GM19372 (cell line): ENCODE measurements at regions not wholly inside any gene's neighbourhood (a gene's known extent, or its start where the extent isn't known, plus 50 kb on each side); places are given as distances from the start of the nearest gene placed in this dataset.

Experiments
- ATAC-seq: cut with Tn5 transposase; IDR thresholded peaks from one replicate; pipeline ENCODE4 v1.9.1; 2021; ENCODE audit warnings: mild to moderate bottlenecking, low read depth, moderate library complexity; ENCODE audit not compliant: unreplicated experiment

DNA sequence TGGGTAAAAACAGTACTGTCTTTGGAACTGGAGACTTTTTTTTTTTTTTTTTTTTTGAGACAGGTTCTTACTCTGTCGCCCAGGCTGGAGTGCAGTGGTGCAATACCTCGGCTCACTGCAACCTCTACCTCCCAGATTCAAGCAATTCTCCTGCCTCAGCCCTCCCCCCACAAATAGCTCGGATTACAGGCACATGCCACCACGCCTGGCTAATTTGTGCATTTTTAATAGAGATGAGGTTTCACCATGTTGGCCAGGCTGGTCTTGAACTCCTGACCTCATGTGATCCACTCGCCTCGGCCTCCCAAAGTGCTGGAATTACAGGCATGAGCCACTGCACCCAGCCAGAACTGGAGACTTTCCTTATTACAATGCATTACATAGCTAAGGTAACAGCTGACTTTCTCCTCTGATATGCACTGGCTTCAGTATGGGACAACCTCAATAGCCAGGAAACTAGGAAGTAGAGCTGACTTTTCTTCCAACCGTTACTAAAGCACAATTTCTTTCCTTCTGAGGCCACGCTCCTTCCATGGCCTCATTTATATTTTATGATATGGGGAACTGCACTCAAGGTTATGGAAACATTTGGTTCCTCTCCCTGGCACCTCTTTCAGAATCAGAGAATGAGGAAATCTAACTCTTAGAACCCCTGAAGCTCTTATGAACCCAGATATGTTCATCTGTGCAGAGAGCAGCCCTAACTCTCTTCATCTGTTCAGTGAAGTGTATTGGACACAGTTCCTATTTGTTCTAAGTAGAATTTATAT, 53.5 kb upstream of the FAM9B start:
- ATAC-seq: no peak

DNA sequence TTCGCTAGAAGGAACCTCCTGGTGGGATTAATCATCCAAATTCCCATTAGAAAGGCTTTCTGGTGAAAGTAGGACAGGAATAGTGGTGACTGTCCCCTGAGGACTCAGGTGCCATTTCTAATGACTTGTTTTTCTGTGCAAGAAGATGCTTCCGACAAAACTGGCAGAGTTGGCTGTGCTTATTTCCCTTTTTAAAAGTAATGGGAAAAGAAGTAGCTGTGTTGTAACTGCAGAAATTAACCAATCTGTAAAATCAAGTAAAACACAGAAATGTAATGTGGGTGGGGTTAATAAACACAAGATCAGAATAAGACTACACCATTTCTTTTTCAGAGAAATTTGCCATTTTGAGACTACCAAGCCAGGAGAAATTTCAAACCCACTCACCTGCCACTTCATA, 55.0 kb upstream of the FAM9B start:
- ATAC-seq: no peak

DNA sequence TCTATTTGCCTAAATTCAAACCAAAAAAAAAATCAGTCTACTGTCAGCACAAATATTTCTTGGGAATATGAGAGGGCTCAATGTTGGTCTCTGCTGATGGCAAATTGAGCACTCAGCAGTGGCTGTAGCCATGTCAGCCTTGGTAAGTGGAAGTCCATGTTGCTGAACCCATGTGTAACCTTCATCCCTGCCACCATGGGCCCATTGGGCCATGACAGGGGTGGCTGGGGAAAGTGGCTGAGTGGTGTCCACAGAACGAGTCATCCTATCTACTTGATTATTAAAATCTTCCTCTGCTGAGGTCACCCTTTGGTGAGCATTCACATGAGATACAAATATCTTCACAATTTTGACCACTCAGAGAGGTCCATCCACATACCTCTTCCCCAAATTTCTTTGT, 56.8 kb upstream of the FAM9B start:
- ATAC-seq: no peak

DNA sequence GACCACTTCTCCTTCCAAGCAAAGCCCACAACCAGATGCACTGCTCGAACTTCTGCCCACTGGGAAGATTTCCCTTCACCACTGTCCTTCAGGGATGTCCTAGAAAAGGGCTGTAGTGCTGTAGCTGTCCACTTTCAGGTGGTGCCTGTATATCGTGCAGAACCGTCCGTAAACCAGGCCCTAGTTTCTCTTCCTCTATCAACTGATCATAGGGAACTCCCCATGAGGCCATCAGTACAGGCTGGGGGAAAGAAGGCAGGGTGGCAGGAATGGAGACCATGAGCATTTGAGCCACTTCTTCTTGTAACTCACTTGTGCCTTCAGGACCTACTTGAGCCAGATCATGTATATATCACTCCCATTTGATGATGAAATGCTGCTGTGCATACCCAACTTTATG, 57.3 kb upstream of the FAM9B start:
- ATAC-seq: no peak

- ATAC-seq: no peak
Measured at GRCh38 chrX:9102956-9103355, 69.0 kb upstream of the FAM9B start.

- ATAC-seq: no peak
Measured at GRCh38 chrX:9108054-9108453, 74.1 kb upstream of the FAM9B start.

- ATAC-seq: no peak
Measured at GRCh38 chrX:9110808-9111207, 76.9 kb upstream of the FAM9B start.

- ATAC-seq: no peak
Measured at GRCh38 chrX:9114245-9114644, 80.3 kb upstream of the FAM9B start.

DNA sequence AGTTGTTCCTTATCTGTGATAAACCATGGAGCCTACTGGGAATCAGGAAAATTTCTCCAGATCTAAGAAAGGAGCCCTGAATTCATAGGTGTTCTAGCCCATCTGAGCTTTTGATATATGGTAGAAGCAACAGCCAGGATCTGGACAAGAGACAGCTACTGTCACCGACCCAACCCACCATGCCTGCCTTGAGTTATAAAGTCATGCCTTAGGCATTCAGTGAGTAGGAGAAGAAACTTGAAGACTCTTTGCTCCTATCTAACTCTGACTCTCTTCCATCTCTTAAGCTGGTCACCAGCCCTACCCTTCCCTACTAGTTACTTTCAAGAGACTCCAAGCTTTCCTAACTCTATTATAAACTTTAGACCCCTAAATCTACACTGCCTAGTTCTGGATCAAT, 83.9 kb upstream of the FAM9B start:
- ATAC-seq: no peak

GRCh38 chrX:9122519-9123245, 88.8 kb upstream of the FAM9B start:
- no peak for ATAC-seq

GRCh38 chrX:9127986-9128385, 94.1 kb upstream of the FAM9B start:
- no peak for ATAC-seq

- ATAC-seq: no peak
Measured at GRCh38 chrX:9130031-9130430, 96.1 kb upstream of the FAM9B start.

DNA sequence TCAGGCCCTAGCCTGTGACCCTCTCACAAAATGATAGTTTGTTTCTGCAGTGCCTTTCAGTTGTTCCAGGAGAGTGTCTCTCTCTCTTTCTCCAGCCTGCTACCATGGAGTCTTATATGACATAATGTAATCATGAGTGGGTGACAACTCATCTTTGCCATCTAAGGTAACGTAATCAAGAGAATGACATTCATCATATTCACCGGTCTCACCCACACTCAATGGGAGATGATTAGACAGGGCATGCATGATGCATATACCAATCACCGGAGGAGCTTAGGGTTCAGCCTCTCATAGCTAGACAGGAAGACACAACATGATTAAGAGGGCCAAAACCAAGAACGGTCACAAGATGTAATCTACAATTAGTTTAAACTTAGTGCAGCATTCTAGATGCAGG, 97.1 kb upstream of the FAM9B start:
- ATAC-seq: no peak

DNA sequence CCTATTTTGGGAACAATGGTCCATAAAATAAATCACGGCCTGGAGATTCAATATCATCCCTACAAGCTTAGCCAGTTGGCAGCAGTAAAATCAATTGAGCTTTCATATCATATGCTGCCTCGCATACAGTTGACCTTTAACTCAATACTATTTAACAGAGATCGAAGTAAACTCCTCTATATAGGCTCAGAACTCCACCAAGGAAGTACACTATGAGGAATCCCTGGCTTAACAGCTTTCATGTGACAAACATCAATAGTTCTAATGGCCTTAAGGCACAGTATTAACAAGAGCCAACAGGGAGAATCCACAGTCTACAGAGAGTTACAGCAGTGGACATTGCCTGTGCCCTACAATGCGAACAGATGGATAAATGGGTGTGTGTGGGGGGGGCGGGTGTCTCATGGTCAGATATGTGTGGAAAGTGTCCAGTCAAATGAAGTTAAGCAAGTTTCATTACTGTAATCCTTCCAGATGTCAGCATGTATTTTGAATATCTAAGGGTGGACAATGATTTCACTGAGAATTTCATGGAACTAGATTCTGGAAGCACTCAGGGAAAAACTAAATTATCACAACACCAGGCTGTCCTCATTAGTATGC, 98.2 kb upstream of the FAM9B start:
- no peak for ATAC-seq

- ATAC-seq: no peak
Measured at GRCh38 chrX:9133426-9133825, 99.5 kb upstream of the FAM9B start.

GRCh38 chrX:9134366-9134765, 100.4 kb upstream of the FAM9B start:
- ATAC-seq: no peak

DNA sequence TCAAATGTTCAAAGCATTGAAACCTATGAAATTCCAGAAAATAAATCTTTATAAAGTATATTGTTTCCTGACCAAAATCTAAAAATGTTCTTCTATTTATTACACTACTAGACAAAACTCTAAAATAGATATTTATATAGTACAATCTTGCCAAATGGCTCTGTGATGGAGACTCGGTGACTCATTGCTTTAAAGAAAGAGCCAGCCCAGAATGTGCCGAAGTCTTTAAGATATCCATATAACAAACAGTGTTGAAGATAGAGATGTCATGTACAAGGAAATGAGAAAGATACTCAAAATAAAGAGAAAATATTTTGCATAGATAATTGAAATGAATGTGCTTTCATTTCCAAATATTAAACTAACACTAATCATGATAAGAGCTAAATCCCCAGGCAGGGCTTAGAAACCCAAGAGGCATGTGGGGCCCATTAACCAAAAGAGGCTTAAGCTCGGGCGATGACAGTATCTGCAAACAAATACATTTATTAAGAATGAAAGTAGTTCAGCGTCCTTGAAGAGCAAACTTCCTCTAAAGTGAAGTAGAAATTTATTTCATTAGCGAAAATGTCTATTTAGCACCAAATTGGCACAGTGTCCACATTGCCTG, 102.1 kb upstream of the FAM9B start:
- ATAC-seq: no peak

GRCh38 chrX:9137152-9137551, 103.2 kb upstream of the FAM9B start:
- no peak for ATAC-seq

DNA sequence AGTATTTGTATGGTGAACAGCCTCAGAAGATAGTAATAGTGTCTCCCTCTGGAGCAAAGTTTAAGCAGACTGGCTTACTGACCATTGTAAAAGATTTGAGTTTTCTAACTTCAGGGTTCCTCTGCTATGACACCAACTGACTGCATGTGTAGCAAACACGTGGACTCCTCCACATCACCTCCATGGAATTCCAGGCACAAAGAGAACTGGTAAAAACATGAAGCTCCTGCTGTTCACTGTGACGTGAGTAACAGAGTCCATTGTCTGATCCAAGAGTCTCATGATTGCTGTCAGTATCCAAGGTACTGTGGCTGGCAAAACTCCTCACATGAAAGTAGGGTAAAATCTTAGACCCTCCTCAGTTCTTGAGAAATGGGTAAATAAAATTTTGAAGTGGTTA, 107.6 kb upstream of the FAM9B start:
- no peak for ATAC-seq

- ATAC-seq: no peak
Measured at GRCh38 chrX:9144701-9145241, 110.8 kb upstream of the FAM9B start.

DNA sequence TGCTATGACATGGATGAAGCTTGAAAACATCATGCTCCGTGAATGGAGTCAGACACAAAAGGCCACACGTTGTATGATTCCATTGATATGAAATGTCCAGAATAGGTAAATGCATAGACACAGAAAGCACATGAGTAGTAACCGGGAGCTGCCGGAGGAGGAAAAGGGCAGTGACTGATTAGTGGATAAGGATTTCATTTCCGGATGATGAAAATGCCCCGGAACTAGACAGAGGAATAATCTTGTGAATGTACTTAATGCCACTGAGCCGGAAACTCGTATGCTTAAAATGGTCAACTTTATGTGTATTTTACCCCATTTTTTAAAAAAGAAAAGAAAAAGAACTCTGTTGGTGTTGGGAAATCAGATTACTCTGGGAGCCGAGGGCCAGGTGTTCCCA, 112.7 kb upstream of the FAM9B start:
- no peak for ATAC-seq
